SK-N-SH (cell line): ENCODE measurements at regions not wholly inside any gene's neighbourhood (a gene's known extent, or its start where the extent isn't known, plus 50 kb on each side); places are given as distances from the start of the nearest gene placed in this dataset.

ENCODE experiments used
- EP300 ChIP-seq, 2 experiments: IDR thresholded peaks; 2 replicates each; pipeline versions ENCODE4 v1.4.0 to v1.6.1; 2012; ENCODE audit warnings: borderline replicate concordance in 1 of 2, low read depth in 1 of 2, low read length in 1 of 2
- FOXJ3 ChIP-seq: sonication (generic); formaldehyde crosslinking; IDR thresholded peaks from 2 replicates; pipeline ENCODE4 v1.5.1; 2020; ENCODE audit warnings: mild to moderate bottlenecking, missing genetic modification reagents
- JUND ChIP-seq: IDR thresholded peaks from 2 replicates; pipeline ENCODE4 v1.4.0; 2012
- MEF2A ChIP-seq: IDR thresholded peaks from 2 replicates; pipeline ENCODE4 v1.4.0; 2012; ENCODE audit warnings: low read depth, borderline replicate concordance
- NRF1 ChIP-seq: IDR thresholded peaks from 2 replicates; pipeline ENCODE4 v1.6.1; 2012; ENCODE audit warnings: low read depth, mild to moderate bottlenecking, low read length
- RAD21 ChIP-seq: IDR thresholded peaks from 2 replicates; pipeline ENCODE4 v1.6.1; 2012; ENCODE audit warnings: mild to moderate bottlenecking, low read length
- SIN3A ChIP-seq: IDR thresholded peaks from 2 replicates; pipeline ENCODE4 v1.6.1; 2012; ENCODE audit warnings: low read depth, mild to moderate bottlenecking, low read length, moderate library complexity, borderline replicate concordance
- TCF12 ChIP-seq: IDR thresholded peaks from 2 replicates; pipeline ENCODE4 v1.4.0; 2012
- TF ChIP-seq, protein P1 (sequence below): fragments of 200-600 bp; sonication (generic); IDR thresholded peaks from 2 replicates; pipeline ENCODE4 v1.6.1; 2017; ENCODE audit warnings: antibody characterized with exemption, mild to moderate bottlenecking, moderate library complexity
- TF ChIP-seq, protein P2 (sequence below): IDR thresholded peaks from 2 replicates; pipeline ENCODE4 v1.6.1; 2012; ENCODE audit warnings: mild to moderate bottlenecking, low read depth, low read length, moderate library complexity

DNA sequence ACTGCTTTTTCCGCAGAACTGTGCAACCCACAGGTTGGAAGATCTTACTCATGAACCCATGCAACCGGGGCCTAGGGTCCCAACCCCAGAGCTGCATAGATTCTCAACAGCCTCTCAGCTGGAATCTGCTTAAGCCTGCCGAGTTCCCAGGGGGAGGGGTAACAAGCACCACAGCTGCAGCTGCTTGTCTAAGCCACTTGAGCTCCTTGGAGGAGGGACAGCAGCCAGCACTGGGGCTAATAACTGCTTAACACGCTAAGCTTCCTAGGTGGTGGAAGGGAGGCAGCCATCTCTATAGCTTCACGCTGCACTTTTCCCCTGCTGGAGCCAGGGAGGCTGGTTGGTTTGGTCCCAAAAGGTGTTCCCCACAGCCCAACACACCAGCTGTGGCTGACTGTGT, 311.6 kb downstream of the DSC3 start:
- TF ChIP-seq MEF2A, result no peak
- TF ChIP-seq, protein P1, sequence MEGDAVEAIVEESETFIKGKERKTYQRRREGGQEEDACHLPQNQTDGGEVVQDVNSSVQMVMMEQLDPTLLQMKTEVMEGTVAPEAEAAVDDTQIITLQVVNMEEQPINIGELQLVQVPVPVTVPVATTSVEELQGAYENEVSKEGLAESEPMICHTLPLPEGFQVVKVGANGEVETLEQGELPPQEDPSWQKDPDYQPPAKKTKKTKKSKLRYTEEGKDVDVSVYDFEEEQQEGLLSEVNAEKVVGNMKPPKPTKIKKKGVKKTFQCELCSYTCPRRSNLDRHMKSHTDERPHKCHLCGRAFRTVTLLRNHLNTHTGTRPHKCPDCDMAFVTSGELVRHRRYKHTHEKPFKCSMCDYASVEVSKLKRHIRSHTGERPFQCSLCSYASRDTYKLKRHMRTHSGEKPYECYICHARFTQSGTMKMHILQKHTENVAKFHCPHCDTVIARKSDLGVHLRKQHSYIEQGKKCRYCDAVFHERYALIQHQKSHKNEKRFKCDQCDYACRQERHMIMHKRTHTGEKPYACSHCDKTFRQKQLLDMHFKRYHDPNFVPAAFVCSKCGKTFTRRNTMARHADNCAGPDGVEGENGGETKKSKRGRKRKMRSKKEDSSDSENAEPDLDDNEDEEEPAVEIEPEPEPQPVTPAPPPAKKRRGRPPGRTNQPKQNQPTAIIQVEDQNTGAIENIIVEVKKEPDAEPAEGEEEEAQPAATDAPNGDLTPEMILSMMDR, result no peak
- no peak for TF ChIP-seq EP300 (IDR thresholded peaks at IDR 0.05; ENCODE audit: borderline replicate concordance in 1 of 2, low read depth in 1 of 2, low read length in 1 of 2)
- no peak for TF ChIP-seq SIN3A
- TF ChIP-seq TCF12, result no peak
- no peak for TF ChIP-seq FOXJ3 (CRISPR knock-in tag)
- TF ChIP-seq JUND, result no peak
- TF ChIP-seq RAD21, result no peak
- TF ChIP-seq NRF1, result no peak
- TF ChIP-seq, protein P2, sequence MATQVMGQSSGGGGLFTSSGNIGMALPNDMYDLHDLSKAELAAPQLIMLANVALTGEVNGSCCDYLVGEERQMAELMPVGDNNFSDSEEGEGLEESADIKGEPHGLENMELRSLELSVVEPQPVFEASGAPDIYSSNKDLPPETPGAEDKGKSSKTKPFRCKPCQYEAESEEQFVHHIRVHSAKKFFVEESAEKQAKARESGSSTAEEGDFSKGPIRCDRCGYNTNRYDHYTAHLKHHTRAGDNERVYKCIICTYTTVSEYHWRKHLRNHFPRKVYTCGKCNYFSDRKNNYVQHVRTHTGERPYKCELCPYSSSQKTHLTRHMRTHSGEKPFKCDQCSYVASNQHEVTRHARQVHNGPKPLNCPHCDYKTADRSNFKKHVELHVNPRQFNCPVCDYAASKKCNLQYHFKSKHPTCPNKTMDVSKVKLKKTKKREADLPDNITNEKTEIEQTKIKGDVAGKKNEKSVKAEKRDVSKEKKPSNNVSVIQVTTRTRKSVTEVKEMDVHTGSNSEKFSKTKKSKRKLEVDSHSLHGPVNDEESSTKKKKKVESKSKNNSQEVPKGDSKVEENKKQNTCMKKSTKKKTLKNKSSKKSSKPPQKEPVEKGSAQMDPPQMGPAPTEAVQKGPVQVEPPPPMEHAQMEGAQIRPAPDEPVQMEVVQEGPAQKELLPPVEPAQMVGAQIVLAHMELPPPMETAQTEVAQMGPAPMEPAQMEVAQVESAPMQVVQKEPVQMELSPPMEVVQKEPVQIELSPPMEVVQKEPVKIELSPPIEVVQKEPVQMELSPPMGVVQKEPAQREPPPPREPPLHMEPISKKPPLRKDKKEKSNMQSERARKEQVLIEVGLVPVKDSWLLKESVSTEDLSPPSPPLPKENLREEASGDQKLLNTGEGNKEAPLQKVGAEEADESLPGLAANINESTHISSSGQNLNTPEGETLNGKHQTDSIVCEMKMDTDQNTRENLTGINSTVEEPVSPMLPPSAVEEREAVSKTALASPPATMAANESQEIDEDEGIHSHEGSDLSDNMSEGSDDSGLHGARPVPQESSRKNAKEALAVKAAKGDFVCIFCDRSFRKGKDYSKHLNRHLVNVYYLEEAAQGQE, result no peak
